Kidney epithelial cell (primary cell): ENCODE measurements at regions not wholly inside any gene's neighbourhood (a gene's known extent, or its start where the extent isn't known, plus 50 kb on each side); places are given as distances from the start of the nearest gene placed in this dataset.

ENCODE experiments used
- DNase-seq: peaks from one replicate; pipeline ENCODE4 v3.0.0-alpha.2; 2010; ENCODE audit warnings: low read depth
- H3K27me3 ChIP-seq: 2 replicates; pipeline ENCODE4 v1.6.0; 2011; ENCODE audit warnings: low read length; ENCODE audit not compliant: control insufficient read depth, insufficient read depth
- H3K36me3 ChIP-seq: 2 replicates; pipeline ENCODE4 v1.5.1; 2011; ENCODE audit warnings: low read length; ENCODE audit not compliant: control insufficient read depth, insufficient read depth
- H3K4me3 ChIP-seq: 2 replicates; pipeline ENCODE4 v1.5.1; 2011; ENCODE audit warnings: low read depth, mild to moderate bottlenecking, control low read depth, low read length
- TF ChIP-seq, protein P1 (sequence below): IDR thresholded peaks from 2 replicates; pipeline ENCODE4 v1.5.1; 2011; ENCODE audit warnings: mild to moderate bottlenecking, moderate library complexity, low read length, control low read depth, inconsistent platforms; ENCODE audit not compliant: insufficient read depth, poor library complexity, severe bottlenecking

GRCh38 chr7:32244806-32245345 lies 174.7 kb upstream of the PDE1C start:
- no peak for DNase-seq
- H3K36me3 ChIP-seq = no peaks in the 10 kb centered on the region
- TF ChIP-seq, protein P1, sequence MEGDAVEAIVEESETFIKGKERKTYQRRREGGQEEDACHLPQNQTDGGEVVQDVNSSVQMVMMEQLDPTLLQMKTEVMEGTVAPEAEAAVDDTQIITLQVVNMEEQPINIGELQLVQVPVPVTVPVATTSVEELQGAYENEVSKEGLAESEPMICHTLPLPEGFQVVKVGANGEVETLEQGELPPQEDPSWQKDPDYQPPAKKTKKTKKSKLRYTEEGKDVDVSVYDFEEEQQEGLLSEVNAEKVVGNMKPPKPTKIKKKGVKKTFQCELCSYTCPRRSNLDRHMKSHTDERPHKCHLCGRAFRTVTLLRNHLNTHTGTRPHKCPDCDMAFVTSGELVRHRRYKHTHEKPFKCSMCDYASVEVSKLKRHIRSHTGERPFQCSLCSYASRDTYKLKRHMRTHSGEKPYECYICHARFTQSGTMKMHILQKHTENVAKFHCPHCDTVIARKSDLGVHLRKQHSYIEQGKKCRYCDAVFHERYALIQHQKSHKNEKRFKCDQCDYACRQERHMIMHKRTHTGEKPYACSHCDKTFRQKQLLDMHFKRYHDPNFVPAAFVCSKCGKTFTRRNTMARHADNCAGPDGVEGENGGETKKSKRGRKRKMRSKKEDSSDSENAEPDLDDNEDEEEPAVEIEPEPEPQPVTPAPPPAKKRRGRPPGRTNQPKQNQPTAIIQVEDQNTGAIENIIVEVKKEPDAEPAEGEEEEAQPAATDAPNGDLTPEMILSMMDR = no peak
- H3K27me3 ChIP-seq = no peaks in the 10 kb centered on the region
- no peak overlapping the region for H3K4me3 ChIP-seq

DNA sequence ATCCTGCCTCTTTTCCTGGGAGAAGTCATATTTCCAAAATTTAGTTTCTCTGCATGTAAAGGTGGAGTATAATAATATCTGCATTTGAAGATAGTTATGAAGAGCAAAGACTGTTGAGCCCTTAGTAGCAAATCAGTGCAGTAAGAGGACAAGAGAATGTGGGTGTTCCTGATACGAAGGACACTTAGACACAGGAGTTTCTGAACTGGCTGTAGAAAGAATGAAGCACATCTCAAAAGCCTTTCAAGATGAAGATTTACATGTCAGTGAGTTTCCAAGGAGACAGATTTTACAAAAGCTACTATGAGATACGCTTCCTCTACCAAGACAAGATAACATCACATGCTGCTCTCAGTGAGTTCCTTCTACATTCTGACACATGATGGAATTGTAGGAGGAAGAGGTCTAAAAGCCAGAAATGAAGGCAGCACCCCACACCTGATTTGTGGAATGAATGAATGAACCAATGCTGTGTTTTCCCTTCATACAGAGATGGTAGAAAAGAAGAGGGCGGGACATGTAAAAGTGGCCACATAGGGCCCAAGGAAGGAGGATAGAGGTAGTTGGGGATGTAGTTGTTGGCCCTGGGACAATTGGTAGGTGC lies 173.6 kb upstream of the PDE1C start:
- TF ChIP-seq, protein P1 = no peak
- Histone ChIP-seq H3K36me3 (no peaks in the 10 kb centered on the region), H3K27me3 (no peaks in the 10 kb centered on the region), H3K4me3 (no peak overlapping the region)
- DNase-seq = no peak

GRCh38 chr7:32242436-32242835 lies 172.2 kb upstream of the PDE1C start:
- TF ChIP-seq, protein P1 = no peak
- H3K27me3 ChIP-seq = no peaks in the 10 kb centered on the region
- no peak for DNase-seq

DNA sequence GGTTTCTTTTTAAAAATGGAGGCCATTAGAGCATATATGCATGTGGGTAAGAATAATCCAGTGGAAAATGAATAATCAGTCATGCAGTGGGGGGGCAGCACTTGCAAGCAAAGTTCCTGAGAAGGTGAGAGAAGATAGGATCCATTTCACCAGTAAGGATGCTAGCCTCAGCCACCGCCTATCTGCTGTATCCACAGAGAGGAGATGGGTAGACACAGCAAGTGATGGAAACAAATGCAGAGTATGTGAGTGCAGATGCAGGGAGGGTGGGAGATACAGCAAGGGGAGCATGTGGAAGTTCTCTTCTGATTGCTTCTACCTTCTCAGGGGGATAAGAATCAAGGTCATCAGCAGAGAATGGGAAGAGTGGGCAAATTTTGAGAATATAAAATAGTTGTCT lies 171.4 kb upstream of the PDE1C start:
- H3K4me3 ChIP-seq = no peak overlapping the region
- TF ChIP-seq, protein P1 = no peak
- no peaks in the 10 kb centered on the region for H3K27me3 ChIP-seq
- DNase-seq = no peak
- H3K36me3 ChIP-seq = no peaks in the 10 kb centered on the region

More at GRCh38 chr7:32242436-32242835, 172.2 kb upstream of the PDE1C start:
- Histone ChIP-seq H3K4me3 (no peak overlapping the region), H3K36me3 (no peaks in the 10 kb centered on the region)

GRCh38 chr7:32239764-32240163 lies 169.6 kb upstream of the PDE1C start:
- Histone ChIP-seq H3K4me3 (no peak overlapping the region), H3K27me3 (no peaks in the 10 kb centered on the region), H3K36me3 (no peaks in the 10 kb centered on the region)
- no peak for DNase-seq
- TF ChIP-seq, protein P1 = no peak

GRCh38 chr7:32228601-32229000 lies 158.4 kb upstream of the PDE1C start:
- DNase-seq = no peak
- Histone ChIP-seq H3K36me3 (no peaks in the 10 kb centered on the region), H3K4me3 (no peak overlapping the region), H3K27me3 (no peaks in the 10 kb centered on the region)
- TF ChIP-seq, protein P1 = no peak
